Caki2 (cell line): ENCODE measurements at regions not wholly inside any gene's neighbourhood (a gene's known extent, or its start where the extent isn't known, plus 50 kb on each side); places are given as distances from the start of the nearest gene placed in this dataset.
"Not testable (repeated sequence)": the region's sequence is repeated elsewhere in the genome, so short reads cannot be mapped to it uniquely, and the experiment has no call there.

Source experiments
- DNase-seq: peaks from one replicate; pipeline ENCODE4 v3.0.0-alpha.2; 2015; ENCODE audit warnings: low read depth
- in situ Hi-C: cut with HindIII; loops from 2 replicates; pipeline ENCODE4 v1.10.0; 2016; ENCODE audit warnings: low sequenced_read_pairs, low pct_unique_long_range_greater_than_20kb, mixed read lengths

DNA sequence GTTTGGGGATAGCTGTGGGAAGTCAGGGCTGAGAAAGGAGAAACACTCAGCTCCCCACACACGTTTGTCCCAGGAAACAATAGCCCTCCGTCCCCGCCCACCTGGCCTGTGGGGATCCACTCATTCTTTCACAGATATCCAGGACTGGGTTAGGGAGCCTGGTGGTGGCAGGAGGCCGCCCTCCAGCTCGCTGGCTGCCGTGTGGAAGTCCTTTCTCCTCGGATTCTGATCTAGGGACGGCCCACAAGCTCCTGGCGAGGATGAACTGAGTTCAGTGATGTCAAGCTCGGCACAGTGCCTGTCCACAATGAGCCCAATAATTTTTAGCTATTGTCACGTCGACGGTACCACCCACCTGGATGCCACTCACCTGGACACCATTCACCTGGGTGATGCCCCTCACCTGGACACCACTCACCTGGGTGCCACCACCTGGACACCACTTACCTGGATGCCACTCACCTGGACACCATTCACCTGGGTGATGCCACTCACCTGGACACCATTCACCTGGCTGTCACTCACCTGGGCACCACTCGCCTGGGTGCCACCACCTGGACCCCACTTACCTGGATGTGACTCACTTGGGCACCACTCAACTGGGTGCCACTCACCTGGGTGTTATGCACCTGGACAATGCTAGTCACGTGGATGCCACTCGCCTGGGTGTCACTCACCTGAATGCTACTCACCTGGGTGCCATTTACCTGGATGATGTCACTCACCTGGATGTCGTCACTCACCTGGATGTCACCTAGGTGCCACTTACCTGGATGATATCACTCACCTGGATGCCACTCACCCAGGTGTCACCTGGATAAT lies 172.5 kb upstream of the FOXF1 start:
- in situ Hi-C loops = no loop called here
- DNase-seq = no peak

DNA sequence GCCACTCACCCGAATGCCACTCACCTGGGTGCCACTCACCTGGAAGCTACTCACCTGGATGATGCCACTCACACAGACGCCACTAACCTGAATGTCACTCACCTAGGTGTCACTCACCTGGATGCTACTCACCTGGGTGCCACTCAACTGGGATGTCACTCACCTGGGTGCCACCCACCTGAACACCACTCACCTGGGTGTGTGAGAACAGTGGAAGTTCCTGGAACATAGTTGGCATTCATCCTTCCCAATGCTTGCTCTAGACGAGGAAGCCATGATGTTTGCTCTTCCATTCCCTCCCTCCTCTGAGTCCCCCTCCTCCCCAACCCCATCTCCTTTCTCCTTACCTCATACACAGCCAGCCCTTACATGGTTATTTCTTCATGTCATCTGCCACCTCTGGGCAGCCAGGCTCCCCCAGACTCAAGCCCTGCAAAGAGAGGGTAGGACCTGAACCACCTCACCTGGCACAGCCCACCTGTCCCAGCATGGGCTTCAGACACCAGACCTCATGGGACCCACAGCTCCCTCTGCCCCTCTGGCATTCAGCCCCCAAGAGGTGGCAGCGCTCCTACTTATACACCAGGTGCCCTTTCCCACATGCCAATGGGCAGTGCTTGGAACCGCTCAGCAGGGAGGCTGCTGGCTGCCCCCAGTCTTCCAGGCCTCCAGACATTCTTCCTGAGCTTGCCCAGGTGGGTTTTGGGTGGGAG lies 171.8 kb upstream of the FOXF1 start:
- in situ Hi-C loops = no loop called here
- no peak for DNase-seq

DNA sequence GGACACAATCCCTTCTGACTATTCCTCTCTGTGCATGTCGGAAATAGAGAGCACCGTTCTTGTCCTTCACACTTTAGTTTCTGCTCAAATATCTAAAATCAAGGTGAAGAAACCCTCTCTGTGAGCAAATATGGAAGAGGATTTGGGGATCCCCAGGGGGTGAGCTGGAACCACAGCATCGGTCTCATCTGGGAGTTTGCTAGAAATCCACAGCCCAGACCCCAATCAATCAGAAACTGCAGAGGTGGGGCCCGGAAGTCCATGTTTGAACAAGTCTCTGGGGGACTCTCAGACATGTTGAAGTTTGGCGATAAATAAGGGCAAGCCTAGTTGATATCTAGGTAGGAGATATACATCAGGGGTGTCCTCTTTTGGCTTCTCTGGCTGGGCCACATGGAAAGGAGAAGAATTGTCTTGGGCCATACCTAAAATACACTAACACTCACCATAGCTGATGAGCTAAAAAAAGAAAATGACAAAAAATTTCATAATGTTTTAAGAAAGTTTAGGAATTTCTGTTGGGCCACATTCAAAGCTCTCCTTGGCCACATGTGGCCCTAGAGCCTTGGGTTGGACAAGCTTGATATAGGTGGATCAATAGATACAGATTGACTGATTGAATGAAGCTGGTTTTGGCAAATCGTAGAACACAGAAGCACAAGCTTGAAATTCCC lies 168.0 kb upstream of the FOXF1 start:
- DNase-seq = no peak
- in situ Hi-C loops = no loop called here

DNA sequence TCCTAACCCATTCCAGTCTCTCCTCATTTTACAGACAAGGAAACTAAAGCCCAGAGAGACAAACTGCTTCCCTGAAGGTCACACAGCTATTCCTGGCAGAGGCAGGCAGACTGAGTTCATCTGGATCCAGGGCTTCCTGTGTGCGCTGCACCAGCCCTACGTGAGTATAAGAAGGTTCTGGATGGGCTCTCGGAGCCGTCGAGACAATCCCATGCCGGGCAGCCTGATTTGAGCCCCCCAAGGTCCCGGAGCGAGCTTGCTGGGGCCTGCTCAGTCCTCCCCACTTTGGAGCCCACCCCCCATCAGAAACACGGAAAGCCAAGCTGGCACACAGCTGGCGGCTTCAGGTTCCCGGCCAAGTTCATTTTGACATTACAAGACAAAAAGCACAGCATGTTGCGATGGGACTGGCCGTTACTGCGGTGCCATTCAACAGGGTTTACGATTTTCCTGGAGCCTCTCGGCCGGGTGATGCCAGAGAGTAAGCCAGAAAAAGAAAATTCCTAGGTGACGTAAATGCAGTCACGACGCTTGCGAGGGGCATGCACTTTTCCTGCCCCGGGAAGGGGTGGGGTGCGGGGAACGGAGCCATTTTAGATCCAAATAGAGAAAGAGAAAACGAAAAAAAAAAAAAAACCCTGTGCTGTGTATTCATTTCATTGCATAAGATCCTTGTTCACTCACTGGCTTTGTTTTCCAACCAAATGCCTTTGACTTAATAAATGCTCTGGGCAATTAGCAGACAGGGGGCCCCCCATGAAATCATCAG lies 167.1 kb upstream of the FOXF1 start:
- no peak for DNase-seq
- in situ Hi-C loops = no loop called here

DNA sequence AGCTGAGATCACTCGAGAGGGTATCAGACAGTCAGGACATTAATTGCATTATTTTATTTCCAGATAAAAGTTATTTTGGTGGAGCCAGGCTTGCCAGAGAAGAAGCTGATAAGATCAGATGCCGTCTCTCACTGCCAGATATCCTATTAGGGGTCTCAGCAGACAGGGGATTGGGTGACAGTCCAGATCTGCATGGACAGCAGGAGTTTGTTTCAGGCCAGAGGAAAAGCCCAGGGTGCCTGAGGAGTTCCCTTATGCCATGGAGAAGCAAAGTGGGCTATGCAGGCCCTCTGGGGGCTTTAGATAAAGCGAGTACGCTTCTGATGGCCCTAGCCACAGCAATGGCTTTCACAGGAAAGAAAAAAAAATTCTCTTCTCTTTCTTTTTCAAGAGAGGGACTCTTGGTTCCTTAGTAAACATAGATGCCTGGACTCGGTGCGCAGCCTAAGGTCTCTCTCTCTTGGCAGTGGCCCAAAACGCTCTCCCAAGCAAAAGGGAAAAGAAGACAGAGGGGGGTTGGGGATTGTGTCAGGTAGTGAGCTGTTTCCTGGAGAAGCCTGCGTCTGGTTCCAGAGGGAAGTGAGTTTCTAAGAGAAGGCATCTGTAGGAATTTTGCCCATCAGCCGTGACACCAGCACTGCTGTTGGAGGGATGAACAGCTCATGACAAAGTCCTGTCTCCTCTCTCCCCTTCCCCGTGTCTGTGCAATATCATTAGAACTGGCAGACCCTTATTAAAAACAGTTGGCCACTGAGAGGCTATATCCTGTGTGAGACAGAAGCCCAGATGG lies 166.3 kb upstream of the FOXF1 start:
- in situ Hi-C loops = no loop called here
- DNase-seq = no peak

DNA sequence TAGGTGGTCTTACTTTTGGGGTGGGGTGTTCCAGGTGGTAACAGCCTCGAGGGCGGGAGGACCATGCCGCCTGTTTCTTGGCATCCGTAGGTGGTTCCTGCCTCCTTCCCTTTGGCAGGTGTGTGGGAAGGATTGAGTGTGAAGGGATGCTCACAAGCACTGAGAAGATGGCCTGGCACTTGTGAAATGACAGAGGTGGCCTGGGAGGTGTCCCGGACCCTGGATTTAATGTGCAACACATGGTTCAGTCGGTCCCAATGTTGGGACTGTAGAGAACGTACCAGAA lies 165.8 kb upstream of the FOXF1 start:
- no peak for DNase-seq
- in situ Hi-C loops = no loop called here

DNA sequence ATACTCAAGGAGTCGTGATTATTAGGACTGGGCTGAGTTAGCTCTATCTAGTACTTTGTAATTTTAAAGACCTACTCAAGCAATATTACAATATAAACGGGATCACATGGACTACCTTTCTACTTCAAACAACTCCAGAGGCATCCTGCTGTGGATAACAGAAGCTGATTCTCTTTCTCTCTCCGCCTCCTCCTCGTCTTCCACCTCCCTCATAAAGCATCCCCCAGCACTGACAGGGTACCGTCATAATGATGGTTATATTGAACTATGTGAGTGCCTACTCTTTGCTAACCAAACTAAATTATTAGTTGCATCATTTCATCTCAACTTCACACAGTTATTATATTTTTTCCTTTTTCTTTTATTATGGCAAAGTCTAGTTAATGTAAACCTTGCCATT lies 165.4 kb upstream of the FOXF1 start:
- in situ Hi-C loops = no loop called here

DNA sequence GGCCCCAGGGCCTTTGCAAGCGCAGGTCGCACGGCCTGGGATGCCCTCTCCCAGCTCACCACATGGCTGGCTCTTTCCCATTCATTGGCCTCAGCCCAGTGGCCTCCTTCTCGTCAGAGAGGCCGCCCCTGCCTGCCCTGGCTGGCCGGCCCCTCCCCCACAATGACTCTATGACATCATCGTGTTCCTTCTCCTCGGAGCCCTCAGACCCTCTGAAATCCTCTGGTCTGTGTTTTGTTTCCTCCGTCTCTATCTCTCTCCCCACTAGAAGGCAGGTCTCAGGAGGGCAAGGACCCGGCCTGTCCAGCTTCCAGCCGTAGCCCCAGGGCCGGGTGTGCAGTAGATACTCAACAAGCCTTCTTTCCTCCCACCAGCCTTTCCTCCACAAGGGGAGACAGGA lies 164.8 kb upstream of the FOXF1 start:
- no peak for DNase-seq
- in situ Hi-C loops = no loop called here

More for the DNA sequence above, 165.4 kb upstream of the FOXF1 start:
- no peak for DNase-seq

DNA sequence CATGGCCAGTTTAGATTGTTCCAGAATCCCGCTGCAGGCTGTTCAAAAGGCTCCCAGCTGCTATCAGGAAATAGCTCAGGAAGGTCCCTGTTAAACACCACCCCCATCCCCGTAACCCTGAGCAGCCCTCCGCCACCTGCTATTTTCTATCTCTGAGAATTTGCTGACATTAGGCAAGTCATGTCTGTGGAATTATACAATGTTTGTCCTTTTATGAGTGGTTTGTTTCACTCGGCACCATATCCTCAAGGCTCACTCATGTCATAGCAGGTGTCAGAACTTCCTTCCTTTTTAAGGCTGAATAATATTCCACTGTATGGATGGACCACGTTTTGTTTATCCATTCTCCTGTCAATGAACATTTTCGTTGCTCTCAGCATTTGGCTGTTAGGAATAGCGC lies 164.3 kb upstream of the FOXF1 start:
- DNase-seq = no peak
- in situ Hi-C loops = no loop called here

DNA sequence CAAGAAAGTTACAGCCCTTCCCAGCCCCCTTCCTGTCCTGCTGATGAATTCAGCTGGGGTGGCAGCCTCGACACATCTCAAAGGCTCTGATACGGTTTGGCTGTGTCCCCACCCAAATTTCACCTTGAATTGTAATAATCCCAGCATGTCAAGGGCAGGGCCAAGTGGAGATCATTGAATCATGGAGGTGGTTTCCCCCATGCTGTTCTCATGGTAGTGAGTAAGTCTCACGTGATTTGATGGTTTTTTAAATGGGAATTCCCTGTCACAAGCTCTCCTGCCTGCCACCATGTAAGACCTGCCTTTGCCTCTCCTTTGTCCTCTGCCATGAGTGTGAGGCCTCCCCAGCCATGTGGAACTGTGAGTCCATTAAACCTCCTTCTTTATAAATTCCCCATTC lies 163.2 kb upstream of the FOXF1 start:
- in situ Hi-C loops = no loop called here
- peak; percentile 3 for DNase-seq

DNA sequence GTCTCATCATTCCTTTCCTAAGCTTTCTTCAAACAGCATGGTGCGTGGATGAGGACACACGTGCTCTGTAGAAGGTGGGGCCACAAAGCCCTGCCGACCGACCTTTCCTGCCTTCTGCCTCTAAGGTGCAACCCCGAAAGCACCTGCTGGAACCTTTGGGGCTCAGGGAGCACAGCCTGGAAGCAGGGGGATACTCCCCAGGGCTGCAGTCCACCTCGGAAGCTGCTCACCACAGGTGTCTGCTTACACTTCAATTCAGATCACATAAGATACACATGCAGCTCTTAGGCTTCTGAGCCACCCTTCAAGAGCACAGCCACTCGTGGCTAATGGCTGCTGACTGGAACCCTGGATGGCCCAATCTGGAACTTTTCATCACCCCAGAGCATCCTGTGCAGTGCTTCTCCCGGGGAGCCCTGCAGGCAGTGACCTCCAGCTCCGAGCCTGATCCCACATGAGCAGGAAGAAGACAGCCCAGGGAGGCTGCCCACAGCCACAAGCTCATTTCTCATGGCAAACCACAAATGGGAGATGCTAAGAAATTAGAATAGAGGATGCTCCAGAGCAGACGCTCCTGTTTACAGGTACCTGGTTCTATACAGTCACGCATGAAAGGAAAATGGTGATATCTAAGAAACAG lies 162.3 kb upstream of the FOXF1 start:
- in situ Hi-C loops = no loop called here

DNA sequence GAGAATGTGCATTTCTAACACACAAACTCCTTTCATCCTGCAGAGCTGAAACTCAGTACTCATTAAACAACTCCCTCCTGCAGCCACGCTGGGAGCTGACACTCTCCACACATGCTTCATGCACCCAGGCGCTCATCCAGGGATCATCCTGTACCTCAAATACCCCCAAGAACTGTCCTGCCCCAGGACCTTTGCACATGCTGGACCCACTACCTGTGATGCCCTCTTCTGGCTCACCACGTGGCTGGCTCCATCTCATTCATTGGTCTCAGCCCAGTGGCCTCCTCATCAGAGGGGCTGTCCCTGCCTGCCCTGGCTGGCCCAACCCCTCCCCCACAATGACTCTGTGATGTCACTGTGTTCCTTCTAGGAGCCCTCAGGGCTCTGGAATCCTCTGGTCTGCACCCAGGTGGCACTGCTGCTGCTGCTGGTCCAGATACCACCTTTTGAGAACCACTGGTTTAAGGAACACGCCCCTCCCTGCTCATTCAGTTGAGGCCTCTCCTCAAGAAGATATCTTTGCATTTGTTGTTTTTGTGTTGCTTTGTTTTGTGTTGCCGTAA lies 160.9 kb upstream of the FOXF1 start:
- in situ Hi-C loops = no loop called here
- no peak for DNase-seq

More for the DNA sequence above, 162.3 kb upstream of the FOXF1 start:
- no peak for DNase-seq

DNA sequence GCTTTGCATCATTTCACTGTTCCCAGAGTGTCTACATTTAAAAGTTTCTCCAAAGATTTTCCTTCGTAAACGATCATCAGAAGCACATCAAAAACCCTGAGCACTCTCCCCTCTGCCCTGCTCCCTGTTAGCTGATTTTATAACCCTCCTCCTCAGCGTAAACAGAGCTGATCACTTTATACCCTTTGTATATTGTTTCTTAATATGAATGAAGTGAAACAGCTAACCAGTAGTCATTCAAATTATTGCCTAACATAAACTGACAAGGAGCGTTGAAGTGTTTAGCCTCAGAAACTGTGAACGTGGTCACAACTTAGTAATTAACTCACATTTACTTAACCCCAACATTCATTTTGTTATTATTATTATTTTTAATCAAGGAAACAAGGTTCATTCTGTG lies 160.0 kb upstream of the FOXF1 start:
- DNase-seq = no peak
- in situ Hi-C loops = no loop called here

DNA sequence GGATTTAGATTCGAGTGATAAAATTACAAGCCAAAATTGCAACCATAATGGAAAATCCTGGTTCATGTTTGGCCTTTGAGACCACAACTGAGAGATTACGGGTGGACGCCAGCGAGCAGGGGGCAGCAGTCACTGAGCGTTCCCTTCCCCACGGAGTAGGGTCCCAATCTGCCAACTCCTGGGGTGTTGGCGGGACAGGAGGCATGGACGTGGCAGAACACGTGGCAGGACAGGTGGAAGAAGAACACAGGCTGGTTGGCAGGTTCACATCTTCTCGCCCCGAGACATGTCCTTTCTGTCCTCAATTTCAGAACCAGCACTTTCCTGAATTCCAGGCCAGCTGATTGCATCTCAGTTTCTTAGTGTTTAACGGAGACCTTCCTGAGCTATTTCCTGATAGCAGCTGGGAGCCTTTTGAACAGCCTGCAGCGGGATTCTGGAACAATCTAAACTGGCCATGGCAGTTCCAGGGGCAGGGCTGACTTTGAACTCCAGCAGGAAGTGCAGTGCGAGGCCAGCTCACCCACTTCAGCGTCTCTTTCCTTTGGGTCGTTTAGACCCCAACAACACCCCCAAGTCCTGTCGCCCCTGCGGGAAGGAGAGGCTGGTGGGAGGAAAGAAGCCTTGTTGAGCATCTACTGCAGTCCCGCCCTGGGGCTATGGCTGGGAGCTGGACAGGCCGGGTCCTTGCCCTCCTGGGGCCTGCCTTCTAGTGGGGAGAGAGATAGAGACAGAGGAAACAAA lies 159.1 kb upstream of the FOXF1 start:
- DNase-seq = no peak
- in situ Hi-C loops = no loop called here

DNA sequence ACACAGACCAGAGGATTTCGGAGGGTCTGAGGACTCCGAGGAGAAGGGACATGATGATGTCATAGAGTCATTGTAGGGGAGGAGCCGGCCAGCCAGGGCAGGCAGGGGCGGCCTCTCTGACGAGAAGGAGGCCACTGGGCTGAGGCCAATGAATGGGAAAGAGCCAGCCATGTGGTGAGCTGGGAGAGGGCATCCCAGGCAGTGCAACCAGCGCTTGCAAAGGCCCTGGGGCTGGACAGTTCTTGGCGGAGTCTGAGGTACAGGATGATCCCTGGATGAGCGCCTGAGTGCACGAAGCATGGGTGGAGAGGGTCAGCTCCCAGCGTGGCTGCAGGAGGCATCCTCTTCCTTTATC lies 158.6 kb upstream of the FOXF1 start:
- DNase-seq, in situ Hi-C loops: not testable (repeated sequence)

DNA sequence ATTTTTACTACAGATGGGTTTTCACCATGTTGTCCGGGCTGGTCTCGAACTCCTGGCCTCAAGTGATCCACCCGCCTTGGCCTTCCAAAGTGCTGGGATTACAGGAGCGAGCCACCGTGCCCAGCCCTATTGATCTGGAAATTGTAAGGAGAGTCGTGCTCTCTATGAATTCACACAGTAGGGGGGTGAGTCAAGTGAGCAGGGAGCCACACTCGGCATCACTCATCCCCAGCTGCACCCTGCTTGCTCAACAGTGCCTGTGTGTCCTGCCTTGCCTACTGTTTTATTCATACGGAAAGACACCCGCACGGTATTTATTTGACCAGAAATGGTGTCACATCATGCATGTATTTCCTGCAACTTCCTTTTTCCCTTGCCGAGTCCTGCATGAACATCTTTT lies 157.2 kb upstream of the FOXF1 start:
- in situ Hi-C loops = no loop called here
- no peak for DNase-seq

DNA sequence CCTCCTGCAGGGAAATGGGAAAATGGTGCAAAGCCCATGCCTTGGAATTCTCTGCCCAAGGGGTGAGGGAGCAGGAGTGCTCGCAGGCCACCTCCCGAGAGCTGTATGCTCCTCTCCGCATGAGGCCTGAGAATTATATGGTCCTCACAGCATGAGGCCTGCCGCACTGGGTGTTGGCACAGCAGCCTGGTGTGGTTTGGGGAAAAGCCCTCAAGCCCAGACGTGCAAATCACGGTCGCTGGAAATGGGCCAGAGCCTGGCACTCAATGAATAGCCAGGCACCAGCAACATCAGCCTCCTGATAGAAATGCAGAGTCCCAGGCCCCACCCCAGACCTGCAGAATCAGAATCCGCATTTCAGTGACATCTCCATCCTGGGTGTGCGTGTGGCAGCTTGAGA lies 156.4 kb upstream of the FOXF1 start:
- in situ Hi-C loops = no loop called here
- DNase-seq = no peak
